GM12878 (cell line): ENCODE measurements at regions not wholly inside any gene's neighbourhood (a gene's known extent, or its start where the extent isn't known, plus 50 kb on each side); places are given as distances from the start of the nearest gene placed in this dataset.

Experiments
- CBX5 ChIP-seq: sonication (generic); IDR thresholded peaks from 2 replicates; pipeline ENCODE4 v1.6.1; 2016; ENCODE audit warnings: low read depth, moderate library complexity, mild to moderate bottlenecking, inconsistent platforms
- CREB1 ChIP-seq: IDR thresholded peaks from 2 replicates; pipeline ENCODE4 v1.6.1; 2012; ENCODE audit warnings: low read depth, mild to moderate bottlenecking, inconsistent platforms
- RUNX3 ChIP-seq: IDR thresholded peaks from 2 replicates; pipeline ENCODE4 v1.6.1; 2012; ENCODE audit warnings: low read length, inconsistent platforms
- TF ChIP-seq, protein P1 (sequence below): fragments of 450-650 bp; IDR thresholded peaks from 2 replicates; pipeline ENCODE4 v1.6.1; 2017; ENCODE audit warnings: mild to moderate bottlenecking
- TF ChIP-seq, protein P2 (sequence below): fragments of 450-650 bp; IDR thresholded peaks from 2 replicates; pipeline ENCODE4 v1.6.1; 2017; ENCODE audit warnings: mild to moderate bottlenecking, low read depth, inconsistent platforms; ENCODE audit not compliant: poor library complexity, severe bottlenecking
- TF ChIP-seq, protein P3 (sequence below): fragments of 450-650 bp; formaldehyde crosslinking; IDR thresholded peaks from 2 replicates; pipeline ENCODE4 v1.4.0; 2020; ENCODE audit warnings: mild to moderate bottlenecking, moderate library complexity
- TF ChIP-seq, protein P4 (sequence below): IDR thresholded peaks from 2 replicates; pipeline ENCODE4 v1.6.1; 2012; ENCODE audit warnings: mild to moderate bottlenecking, low read depth, low read length

DNA sequence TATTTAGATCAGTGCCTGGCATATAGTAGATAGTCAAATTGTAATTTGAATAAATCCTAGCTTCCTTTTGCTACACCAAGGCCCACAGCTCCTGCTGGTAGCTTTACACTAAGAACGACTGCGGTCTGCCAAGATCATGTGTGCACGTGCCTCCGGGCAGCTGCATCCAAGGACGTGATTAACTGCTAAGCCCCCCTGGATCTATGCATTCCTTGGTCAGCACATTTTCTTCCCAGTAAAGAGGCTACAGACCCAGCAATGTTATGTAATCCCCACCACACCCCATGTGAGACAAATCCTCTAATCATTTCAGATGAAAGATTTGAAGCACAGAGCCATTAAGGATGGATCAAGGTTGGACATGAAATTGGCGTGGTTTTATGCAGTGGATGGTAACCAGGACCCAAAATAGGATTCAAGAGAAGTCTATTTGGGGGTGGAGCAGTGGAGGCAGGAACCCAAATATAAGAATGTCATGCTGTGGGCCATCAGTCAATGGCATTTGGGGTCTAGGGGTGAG lies 65.2 kb upstream of the PEG3 start (continued):
- TF ChIP-seq, protein P1, sequence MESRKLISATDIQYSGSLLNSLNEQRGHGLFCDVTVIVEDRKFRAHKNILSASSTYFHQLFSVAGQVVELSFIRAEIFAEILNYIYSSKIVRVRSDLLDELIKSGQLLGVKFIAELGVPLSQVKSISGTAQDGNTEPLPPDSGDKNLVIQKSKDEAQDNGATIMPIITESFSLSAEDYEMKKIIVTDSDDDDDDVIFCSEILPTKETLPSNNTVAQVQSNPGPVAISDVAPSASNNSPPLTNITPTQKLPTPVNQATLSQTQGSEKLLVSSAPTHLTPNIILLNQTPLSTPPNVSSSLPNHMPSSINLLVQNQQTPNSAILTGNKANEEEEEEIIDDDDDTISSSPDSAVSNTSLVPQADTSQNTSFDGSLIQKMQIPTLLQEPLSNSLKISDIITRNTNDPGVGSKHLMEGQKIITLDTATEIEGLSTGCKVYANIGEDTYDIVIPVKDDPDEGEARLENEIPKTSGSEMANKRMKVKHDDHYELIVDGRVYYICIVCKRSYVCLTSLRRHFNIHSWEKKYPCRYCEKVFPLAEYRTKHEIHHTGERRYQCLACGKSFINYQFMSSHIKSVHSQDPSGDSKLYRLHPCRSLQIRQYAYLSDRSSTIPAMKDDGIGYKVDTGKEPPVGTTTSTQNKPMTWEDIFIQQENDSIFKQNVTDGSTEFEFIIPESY = no peak
- TF ChIP-seq RUNX3 = no peak
- no peak for TF ChIP-seq CBX5
- TF ChIP-seq, protein P2, sequence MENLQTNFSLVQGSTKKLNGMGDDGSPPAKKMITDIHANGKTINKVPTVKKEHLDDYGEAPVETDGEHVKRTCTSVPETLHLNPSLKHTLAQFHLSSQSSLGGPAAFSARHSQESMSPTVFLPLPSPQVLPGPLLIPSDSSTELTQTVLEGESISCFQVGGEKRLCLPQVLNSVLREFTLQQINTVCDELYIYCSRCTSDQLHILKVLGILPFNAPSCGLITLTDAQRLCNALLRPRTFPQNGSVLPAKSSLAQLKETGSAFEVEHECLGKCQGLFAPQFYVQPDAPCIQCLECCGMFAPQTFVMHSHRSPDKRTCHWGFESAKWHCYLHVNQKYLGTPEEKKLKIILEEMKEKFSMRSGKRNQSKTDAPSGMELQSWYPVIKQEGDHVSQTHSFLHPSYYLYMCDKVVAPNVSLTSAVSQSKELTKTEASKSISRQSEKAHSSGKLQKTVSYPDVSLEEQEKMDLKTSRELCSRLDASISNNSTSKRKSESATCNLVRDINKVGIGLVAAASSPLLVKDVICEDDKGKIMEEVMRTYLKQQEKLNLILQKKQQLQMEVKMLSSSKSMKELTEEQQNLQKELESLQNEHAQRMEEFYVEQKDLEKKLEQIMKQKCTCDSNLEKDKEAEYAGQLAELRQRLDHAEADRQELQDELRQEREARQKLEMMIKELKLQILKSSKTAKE = no peak
- TF ChIP-seq, protein P3, sequence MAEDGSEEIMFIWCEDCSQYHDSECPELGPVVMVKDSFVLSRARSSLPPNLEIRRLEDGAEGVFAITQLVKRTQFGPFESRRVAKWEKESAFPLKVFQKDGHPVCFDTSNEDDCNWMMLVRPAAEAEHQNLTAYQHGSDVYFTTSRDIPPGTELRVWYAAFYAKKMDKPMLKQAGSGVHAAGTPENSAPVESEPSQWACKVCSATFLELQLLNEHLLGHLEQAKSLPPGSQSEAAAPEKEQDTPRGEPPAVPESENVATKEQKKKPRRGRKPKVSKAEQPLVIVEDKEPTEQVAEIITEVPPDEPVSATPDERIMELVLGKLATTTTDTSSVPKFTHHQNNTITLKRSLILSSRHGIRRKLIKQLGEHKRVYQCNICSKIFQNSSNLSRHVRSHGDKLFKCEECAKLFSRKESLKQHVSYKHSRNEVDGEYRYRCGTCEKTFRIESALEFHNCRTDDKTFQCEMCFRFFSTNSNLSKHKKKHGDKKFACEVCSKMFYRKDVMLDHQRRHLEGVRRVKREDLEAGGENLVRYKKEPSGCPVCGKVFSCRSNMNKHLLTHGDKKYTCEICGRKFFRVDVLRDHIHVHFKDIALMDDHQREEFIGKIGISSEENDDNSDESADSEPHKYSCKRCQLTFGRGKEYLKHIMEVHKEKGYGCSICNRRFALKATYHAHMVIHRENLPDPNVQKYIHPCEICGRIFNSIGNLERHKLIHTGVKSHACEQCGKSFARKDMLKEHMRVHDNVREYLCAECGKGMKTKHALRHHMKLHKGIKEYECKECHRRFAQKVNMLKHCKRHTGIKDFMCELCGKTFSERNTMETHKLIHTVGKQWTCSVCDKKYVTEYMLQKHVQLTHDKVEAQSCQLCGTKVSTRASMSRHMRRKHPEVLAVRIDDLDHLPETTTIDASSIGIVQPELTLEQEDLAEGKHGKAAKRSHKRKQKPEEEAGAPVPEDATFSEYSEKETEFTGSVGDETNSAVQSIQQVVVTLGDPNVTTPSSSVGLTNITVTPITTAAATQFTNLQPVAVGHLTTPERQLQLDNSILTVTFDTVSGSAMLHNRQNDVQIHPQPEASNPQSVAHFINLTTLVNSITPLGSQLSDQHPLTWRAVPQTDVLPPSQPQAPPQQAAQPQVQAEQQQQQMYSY (CRISPR knock-in tag) = no peak
- TF ChIP-seq, protein P4, sequence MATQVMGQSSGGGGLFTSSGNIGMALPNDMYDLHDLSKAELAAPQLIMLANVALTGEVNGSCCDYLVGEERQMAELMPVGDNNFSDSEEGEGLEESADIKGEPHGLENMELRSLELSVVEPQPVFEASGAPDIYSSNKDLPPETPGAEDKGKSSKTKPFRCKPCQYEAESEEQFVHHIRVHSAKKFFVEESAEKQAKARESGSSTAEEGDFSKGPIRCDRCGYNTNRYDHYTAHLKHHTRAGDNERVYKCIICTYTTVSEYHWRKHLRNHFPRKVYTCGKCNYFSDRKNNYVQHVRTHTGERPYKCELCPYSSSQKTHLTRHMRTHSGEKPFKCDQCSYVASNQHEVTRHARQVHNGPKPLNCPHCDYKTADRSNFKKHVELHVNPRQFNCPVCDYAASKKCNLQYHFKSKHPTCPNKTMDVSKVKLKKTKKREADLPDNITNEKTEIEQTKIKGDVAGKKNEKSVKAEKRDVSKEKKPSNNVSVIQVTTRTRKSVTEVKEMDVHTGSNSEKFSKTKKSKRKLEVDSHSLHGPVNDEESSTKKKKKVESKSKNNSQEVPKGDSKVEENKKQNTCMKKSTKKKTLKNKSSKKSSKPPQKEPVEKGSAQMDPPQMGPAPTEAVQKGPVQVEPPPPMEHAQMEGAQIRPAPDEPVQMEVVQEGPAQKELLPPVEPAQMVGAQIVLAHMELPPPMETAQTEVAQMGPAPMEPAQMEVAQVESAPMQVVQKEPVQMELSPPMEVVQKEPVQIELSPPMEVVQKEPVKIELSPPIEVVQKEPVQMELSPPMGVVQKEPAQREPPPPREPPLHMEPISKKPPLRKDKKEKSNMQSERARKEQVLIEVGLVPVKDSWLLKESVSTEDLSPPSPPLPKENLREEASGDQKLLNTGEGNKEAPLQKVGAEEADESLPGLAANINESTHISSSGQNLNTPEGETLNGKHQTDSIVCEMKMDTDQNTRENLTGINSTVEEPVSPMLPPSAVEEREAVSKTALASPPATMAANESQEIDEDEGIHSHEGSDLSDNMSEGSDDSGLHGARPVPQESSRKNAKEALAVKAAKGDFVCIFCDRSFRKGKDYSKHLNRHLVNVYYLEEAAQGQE = no peak
- TF ChIP-seq CREB1 = no peak
